GM18502 (cell line): ENCODE measurements at regions not wholly inside any gene's neighbourhood (a gene's known extent, or its start where the extent isn't known, plus 50 kb on each side); places are given as distances from the start of the nearest gene placed in this dataset.
"Not testable (repeated sequence)": the region's sequence is repeated elsewhere in the genome, so short reads cannot be mapped to it uniquely, and the experiment has no call there.

Experiments
- ATAC-seq: cut with Tn5 transposase; IDR thresholded peaks from one replicate; pipeline ENCODE4 v1.9.1; 2021; ENCODE audit warnings: mild to moderate bottlenecking; ENCODE audit not compliant: unreplicated experiment, poor library complexity

DNA sequence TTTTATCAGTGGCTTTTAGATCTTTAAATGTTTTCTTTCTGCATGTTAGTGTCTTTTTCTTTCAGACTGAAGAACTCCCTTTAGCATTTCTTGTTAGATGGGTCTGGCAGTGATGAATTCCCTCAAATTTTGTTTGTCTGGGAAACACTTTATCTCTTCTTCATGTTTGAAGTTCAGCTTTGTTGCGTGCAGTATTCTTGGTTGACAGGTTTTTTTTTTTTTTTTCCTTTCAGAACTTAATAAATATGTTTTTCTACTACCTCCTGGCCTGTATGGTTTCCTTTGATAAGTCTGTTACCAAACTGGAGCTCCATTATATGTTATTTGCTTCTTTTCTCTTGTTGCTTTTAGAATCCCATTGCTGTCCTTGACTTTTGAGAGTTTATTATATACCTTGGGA, 89.8 kb upstream of the ACKR3 start:
- no peak for ATAC-seq

DNA sequence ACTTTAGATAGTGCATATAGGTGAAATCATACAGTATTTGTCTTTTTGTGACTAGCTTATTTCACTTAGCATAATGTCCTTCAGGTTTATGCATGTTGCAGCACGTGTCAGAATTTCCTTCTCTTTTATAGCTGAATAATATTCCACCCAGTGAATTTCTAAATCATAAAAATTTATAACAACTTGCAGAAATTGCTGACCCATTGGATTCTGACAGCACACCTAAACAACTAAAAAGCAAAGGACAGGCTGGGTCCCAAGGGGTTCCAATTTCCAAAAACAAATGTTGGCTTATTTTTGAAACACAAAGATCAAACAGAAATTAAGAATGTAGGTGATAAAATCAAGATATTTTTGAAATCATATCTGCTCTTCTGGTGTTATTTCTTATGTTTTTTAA, 86.5 kb upstream of the ACKR3 start:
- ATAC-seq = no peak

DNA sequence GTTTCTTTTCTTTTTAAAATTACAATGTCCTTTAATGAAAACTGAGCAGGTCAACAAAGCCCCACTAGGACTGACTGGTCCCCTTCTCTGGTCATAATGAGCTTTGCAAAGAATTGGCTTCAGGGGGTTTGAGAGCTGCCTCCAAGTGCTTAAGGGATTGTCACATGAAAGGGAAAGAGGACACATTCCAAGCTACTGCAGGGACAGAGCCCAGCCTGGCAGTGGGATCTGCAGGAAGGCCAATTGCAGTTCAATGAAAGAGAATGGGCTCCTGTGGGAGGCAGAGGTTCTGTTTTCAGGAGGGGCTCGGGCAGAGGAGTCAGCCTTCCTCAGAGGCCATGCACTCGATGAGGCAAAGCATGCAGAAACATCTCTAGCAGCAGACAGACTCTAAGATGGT, 84.1 kb upstream of the ACKR3 start:
- ATAC-seq = no peak

DNA sequence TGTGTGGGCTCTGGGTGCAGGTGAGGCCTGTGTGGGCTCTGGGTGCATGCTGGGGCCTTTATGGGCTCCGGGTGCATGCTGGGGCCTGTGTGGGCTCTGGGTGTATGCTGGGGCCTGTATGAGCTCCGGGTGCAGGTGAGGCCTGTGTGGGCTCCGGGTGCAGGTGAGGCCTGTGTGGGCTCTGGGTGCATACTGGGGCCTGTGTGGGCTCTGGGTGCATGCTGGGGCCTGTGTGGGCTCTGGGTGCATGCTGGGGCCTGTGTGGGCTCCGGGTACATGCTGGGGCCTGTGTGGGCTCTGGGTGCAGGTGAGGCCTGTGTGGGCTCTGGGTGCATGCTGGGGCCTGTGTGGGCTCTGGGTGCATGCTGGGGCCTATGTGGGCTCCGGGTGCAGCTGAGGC, 80.5 kb upstream of the ACKR3 start:
- ATAC-seq = not testable (repeated sequence)

DNA sequence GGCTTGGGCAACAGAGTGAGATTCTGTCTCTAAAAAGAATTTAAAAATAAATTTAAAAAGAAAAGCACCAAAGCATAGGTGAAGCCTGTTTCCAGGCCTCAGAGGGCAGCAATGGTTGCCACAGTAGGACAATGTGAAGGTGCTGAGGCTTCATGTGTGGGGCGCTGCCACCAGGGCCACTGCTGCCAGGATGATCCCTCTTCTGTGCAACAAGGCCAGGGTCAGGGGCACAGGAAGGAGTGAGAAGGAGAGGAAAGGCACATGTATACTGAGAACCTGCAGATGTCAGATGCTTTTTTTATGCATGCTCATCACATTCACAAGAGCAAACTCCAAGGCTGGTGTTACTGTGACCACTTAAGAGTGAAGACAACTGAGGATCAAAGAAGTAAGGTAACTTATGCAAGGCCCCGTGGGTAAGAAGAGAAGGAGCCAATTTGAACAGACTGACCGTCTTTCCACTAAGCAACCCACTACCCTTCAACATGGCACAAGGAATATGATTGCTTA, 79.7 kb upstream of the ACKR3 start:
- no peak for ATAC-seq

DNA sequence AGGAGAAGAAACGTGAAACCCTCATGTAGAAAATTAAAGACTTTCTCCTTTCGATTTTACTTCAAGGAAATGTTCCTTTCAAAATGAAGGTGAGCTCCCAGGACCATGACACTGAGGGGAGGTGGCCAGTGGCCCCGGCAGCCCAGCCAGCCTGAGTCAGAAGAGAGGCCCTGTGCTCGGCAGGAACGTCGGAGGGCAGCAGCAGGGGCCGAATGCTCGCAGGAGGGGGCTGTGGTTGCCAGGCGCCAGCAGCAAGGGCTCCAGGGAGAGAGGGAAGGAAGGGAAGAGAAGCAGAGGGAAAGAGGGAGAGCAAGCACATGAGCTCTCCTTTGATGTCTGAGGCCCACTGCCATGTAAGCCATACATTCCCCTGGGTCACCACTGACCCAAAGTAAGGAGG, 73.3 kb upstream of the ACKR3 start:
- ATAC-seq = no peak

DNA sequence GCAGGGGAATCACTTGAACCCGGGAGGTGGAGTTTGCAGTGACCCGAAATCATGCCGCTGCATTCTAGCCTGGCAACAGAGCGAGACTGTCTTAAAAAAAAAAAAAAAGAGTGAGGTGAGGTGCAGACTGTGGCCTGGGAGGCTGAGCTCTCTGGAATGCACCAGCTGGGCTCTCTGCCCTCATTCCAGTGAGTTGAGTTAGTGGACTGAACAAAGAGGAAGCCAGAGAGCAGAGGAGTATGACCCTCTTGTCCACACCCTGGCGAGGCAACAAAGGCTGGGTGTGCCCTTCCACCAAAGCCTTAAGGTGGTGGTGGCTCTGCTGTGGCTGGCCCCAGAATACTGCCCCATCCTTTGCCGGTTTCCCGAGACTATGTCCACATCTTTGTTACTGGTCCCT, 71.3 kb upstream of the ACKR3 start:
- no peak for ATAC-seq

DNA sequence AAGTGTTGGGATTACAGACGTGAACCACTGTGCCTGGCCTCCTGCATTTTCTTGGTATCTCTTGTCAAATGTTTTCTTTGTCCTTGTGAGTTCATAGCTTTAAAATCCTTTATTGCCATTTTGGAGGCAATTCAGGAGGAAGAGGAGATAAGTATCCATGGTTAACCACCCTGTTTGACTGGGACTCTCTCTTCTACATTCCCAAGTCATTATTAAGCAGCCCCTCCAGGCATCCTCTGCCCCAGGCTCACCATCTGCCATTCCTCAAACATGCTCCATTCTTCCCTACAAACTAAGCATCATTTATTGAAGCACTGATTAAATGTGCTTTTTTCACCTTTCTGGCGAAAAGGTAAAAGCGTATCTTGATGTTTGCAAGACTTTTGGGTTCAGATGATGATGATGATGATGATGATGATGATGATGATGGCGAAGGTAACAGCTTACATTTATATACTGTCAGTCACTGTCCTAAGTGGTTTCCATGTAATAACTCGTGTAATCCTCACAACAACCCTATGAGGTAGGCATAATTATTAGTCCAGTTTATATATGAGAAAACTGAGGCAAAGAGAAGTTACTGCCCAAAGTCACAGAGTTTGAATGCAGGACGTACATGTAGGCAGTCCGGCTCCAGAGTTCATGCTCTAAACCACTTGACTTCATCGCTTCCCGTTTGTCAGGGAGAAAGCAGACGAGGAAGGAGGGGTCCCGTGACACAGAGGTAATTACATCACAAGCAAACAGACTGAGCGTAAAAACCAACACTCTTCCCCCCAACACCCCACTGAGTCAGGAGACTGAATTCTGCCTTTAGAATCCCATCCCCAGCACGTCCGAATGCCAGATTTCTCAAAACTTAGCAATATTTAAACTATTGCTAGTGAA, 69.7 kb upstream of the ACKR3 start:
- ATAC-seq = no peak

DNA sequence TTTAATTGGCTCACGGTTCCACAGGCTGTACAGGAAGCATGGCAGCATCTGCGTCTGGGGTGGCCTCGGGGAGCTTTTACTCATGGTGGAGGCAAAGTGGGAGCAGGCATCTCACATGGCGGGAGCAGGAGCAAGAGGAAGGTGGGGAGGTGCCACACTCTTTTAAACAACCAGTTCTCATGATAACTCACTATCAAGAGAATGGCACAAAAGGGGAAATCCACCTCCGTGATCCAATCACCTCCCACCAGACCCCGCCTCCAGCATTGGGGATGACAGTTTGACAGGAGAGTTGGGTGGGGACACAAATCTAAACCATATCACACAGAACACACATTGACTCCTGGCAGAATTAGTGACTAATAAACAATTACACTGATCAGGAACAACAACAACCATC, 68.6 kb upstream of the ACKR3 start:
- no peak for ATAC-seq

DNA sequence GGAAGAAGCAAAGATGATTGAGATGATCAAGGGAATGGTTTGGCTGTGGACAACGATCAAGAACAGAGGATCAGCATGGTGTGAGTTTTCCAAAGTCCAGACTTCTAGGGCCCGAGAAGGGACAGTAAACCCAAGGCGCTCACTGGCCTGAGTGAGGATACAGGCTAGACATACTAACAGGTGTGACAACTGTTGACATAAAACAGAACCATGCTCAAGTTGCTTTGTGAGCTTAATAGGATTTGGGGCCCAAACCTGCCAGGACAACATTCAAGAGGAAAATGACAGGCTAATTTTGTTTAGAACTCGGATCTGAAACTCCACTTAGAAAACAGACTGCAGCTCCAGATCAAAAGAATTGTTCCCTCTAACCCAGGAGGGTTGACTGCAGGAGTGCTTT, 68.1 kb upstream of the ACKR3 start:
- no peak for ATAC-seq

DNA sequence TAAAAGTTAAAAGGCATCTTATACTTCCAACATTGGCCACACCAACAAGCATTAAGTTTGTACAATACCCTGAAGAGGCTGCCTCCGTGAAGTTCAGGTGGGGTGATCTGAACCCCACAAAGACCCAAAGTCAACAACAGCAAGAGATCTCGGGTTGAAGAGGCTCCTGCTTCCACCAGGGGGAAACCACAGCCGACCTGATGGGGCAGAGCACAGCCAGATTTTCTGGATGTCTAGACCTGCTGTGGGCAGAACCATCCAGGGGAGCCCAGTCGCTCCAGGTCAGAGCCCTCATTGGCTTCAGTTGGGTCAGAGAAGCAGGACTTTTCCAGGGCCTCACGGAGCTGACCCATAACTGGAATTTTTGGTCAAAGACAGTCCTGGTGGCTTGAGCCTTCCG, 66.5 kb upstream of the ACKR3 start:
- no peak for ATAC-seq

DNA sequence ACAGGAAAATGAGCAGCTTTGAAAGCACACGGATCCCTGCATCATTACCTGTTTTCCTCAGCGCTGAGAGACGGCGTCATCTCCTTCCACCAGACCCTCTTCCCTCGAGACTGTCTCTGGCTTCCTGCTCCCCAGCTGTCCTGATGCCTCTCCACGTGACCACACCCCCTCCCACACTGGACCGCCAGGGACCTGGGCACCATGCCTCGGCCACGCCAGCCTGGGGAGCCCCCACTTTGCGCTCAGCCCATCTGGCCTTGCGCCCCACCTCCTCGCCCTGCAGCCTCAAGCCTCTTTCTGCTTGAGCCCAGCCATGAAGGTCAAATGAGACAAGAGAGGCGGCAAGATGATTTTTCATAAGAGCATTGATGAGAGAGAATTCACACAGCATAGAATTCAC, 66.0 kb upstream of the ACKR3 start:
- ATAC-seq = no peak

DNA sequence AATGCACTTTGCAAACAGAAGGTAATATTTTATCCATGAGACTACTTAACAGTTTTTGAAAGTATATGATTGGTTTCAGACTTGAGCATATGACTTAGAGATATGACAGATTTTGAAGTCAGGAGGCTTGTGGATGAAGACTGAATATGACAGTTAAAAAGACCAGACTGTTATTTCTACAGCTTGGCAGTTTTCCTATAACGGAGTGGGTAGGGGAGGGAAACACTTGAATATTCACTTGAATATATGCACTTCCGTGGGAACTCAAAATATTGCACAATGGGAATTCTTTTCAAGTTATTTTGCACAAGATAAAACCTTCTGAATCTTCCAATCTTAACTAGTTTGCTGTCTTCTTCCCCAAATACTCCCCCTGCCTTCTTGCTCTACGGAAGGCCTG, 64.6 kb upstream of the ACKR3 start:
- no peak for ATAC-seq

DNA sequence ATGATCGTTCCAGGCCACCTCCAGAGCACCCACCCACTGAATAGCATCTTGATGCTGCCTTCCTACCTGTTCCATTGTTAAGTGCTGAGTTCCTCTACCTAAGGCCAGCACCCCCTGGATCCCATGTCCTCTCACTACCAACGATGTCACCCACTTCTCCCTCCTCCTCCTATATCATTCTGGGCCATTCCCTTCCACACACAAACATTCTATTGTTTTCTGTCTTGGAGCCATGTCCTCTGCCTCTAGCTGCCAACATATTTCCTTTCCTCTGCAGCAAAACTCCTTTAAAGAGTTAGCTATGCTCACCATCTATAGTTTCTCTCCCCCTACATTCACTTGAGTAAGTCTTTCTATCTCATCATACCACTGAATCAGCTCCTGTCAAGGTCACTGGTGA, 64.0 kb upstream of the ACKR3 start:
- no peak for ATAC-seq

DNA sequence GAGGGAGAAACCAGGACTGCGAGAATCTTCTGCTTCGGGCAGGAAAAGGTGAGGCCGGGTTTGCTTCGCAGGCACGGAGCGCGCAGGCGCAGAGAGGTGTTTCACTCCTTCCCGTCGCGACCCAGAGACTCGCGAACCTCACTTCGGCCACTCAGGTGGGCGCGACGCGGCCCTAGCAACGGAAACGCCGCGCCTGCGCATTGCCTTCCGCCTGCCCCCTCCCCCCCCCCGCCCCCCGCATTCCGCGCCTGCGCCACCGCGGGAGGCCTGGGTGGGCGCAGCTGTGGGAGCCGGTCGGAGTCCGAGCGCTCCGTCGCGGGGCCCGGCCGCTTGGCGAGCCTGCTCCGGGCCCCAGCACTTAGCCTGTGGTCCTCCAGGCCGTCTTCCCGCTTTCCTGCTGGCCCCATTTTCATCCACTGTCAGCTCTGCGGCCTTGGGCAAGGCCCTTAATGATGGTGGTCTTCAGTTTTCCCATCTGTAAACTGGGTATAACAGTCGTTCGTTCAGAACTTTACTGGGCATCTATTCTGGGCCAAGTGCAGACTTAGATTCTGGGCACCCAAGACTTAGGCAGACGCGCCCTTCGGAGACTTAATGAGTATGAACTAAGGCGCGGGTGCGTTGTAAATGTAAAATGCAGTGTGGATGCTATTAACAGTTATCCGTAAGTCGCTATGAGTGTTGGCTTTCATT, 62.1 kb upstream of the ACKR3 start:
- no peak for ATAC-seq

DNA sequence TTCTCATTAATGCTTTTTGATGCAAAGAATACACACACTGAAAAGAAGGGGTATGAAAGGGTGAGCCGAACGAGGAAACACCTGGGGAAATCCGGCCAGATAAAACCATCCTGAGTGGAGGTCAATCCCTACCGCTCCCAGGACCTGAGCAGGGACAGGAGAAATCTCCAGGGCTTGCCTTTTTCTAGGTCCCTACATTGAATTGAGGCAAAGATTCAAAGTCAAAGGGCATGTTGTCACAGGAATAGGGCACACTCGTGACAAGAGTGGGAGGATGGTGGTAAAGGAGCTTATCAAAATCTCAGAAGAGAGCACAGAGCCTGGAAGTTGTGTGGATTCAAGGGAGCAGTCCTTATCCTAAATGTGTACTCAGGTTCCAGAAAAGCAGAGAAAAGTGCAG, 61.2 kb upstream of the ACKR3 start:
- no peak for ATAC-seq

DNA sequence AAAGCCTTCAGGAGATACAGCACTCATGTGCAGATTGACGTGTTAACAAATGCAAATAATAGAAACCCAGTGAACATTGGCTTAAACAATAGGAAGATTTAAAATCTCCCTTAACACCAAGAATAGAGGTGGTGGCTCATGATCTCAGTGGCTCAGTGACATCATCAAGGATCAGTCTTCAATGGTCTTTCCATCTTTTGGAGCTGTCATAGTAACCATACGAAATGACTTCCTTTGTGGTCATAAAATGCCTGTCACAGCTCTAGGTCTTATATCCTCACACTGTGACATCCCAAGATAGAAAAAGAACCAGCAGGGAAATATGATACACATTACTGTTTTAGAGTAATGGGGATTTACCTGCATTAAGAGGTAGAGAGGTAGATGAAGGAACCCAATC, 59.6 kb upstream of the ACKR3 start:
- no peak for ATAC-seq

DNA sequence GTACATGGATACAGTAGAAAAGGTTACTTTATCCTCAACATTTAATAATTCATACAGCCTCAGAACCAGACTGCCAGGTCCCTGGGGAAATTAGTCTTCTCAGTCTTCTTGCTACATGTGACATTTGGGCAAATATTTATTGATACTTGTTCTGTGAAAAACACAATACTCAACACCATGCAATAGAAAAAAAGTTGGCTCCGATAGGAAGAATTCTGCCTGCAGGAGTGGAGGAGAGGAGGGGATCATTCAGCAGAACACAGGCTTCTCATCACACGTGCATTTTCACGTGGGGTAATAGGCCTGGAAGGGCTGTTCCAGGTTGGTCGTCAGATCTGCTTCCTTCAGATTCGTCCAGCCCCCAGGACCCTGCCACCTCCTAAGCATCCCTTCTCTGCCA, 58.4 kb upstream of the ACKR3 start:
- no peak for ATAC-seq

DNA sequence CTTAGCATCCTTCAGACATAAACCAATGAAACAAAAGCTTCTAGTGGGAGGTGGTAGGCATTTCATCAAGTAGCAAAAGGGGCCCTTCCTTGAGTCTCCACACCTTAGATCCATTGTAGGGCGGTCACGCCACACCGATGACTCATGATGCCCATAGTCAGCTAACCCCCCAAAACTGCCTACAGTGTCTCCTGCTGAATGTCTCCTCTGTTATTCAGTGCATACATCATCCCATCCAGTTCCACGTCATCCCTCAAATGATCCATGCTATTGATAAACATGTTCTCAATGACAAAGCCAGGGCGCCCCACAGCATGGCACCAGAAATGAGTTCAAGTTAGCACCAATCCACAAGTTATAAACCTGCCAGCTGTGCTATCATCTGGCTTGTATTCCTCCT, 57.4 kb upstream of the ACKR3 start:
- ATAC-seq = no peak

DNA sequence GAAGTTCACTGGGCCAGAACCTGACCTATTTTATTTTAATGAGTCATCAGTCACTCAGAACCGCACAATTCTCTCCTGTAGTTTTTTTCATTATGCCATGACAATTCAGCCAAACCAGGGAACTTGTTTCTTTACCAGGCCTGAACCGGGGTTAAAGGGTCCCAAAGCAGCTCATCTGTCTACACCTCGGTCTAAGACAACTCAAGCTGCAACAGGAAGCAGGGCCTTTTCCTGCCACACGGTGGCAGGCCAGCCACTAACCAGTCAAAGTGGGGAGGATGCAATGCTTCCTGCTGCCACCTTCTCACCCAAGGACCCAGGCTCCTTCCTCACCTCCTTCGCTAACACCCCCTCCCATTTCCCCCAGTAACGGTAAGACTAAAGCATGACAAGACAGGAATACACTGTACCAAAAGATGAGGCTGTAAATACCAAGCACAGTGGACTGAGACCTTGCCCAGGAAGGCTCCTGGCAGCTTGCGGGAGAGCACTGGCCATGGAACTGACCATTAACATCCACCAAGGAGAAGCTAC, 56.7 kb upstream of the ACKR3 start:
- peak; percentile 82 for ATAC-seq

DNA sequence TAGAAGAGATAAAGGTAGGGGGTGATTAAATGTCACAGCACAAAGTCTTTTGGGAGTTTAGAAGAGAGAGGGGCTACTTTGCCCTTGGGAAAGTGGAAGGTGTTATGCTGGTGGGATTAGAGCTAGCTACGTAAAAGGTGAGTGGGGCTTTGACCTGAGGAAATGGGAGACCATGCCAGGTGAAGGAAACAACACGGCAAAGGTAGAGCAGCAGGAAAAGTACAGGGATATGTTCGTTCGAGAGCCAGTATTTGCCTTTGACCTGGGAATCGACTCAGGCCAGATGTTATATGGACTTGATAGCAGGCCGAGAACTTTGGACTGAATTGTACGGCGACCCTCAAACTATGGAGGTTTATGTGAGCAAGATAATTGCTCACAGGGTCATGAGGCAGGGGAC, 55.7 kb upstream of the ACKR3 start:
- ATAC-seq = no peak

DNA sequence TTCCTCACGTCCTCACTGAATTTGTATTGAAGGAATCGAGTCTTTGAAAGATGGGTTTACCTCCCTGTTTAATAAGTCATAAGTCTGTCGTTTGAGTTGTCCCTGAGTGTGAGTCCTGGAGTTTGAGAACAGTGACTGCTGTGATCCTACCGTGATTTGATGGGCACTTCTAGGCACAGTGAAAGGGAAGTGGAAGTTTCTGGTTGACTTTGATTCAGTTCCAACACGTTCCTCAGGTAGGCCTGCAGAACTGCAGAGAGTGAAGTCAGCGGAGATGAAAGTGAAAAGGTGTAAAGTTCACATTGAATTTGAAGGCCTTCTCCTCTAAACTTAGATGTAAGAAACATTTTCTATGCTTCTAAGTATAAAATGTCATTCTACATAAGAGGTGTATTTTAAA, 52.9 kb upstream of the ACKR3 start:
- no peak for ATAC-seq
